ENCODE measurements at regions not wholly inside any gene's neighbourhood (a gene's known extent, or its start where the extent isn't known, plus 50 kb on each side); places are given as distances from the start of the nearest gene placed in this dataset.

DNA sequence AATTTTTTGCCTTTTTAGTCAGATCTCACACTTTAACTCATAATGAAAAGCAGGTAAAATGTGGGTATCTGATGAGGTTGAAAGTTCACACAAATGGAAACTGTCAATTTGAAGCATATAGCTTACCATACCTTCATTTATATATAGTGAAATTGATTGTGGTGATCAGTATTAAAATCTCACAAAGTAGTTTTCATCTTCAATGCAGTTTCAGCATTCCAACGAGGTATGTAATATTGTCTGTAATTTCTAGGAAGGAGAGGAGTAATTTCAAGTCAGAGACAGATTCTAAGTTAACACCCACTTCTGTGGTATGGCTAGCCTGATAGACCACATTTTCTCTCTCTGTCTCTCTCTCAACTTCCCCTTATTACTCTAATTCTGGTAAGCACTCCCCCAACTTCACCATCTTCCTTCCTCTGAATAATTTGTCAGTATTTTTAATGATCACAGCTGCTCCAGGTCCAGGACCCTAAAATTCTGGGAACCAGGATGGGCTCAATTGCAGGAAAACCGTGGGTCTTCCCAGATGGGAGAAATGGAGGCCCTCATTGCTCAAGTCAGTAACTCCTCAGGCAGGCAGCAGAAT, 455.7 kb downstream of the FGF9 start:
- TF ChIP-seq, protein P1, sequence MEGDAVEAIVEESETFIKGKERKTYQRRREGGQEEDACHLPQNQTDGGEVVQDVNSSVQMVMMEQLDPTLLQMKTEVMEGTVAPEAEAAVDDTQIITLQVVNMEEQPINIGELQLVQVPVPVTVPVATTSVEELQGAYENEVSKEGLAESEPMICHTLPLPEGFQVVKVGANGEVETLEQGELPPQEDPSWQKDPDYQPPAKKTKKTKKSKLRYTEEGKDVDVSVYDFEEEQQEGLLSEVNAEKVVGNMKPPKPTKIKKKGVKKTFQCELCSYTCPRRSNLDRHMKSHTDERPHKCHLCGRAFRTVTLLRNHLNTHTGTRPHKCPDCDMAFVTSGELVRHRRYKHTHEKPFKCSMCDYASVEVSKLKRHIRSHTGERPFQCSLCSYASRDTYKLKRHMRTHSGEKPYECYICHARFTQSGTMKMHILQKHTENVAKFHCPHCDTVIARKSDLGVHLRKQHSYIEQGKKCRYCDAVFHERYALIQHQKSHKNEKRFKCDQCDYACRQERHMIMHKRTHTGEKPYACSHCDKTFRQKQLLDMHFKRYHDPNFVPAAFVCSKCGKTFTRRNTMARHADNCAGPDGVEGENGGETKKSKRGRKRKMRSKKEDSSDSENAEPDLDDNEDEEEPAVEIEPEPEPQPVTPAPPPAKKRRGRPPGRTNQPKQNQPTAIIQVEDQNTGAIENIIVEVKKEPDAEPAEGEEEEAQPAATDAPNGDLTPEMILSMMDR (IDR thresholded peaks at IDR 0.05): no peak
- TF ChIP-seq POLR2A (IDR thresholded peaks at IDR 0.05): no peak
